DND-41 (cell line): ENCODE measurements at regions not wholly inside any gene's neighbourhood (a gene's known extent, or its start where the extent isn't known, plus 50 kb on each side); places are given as distances from the start of the nearest gene placed in this dataset.

Experiments used
- ATAC-seq: fragments of 200-7000 bp; cut with Tn5 transposase; 3 replicates; pipeline ENCODE4 v1.9.1; 2021; ENCODE audit warnings: low read depth; ENCODE audit not compliant: insufficient read depth
- DNase-seq: peaks from one replicate; pipeline ENCODE4 v3.0.0-alpha.2; 2020
- H2AFZ ChIP-seq: 2 replicates; pipeline ENCODE4 v1.6.0; 2012; ENCODE audit warnings: low read depth, low read length
- H3K27ac ChIP-seq: 2 replicates; pipeline ENCODE4 v1.5.1; 2012; ENCODE audit warnings: low read length, inconsistent platforms
- H3K27me3 ChIP-seq: fragments of 200-600 bp; sonication (generic); 2 replicates; pipeline ENCODE4 v1.6.0; 2012; ENCODE audit warnings: low read length, mild to moderate bottlenecking, inconsistent platforms; ENCODE audit not compliant: insufficient read depth, poor library complexity
- H3K36me3 ChIP-seq: 2 replicates; pipeline ENCODE4 v1.5.1; 2012; ENCODE audit warnings: low read length, inconsistent platforms; ENCODE audit not compliant: insufficient read depth
- H3K4me1 ChIP-seq: 2 replicates; pipeline ENCODE4 v1.5.1; 2012; ENCODE audit warnings: mild to moderate bottlenecking, low read length; ENCODE audit not compliant: insufficient read depth
- H3K4me2 ChIP-seq: 2 replicates; pipeline ENCODE4 v1.6.0; 2012; ENCODE audit warnings: mild to moderate bottlenecking, moderate library complexity, low read length, inconsistent platforms; ENCODE audit not compliant: insufficient read depth
- H3K4me3 ChIP-seq, 2 experiments: fragments of 200-600 bp in 1 of 2; shearing (Covaris generic) in 1 of 2; 2 replicates each; pipeline ENCODE4 v1.5.1; 2012 to 2016; ENCODE audit warnings: inconsistent platforms in 2 of 2, low read length in 2 of 2, mild to moderate bottlenecking in 2 of 2, low read depth in 1 of 2, moderate library complexity in 1 of 2
- H3K79me2 ChIP-seq: 2 replicates; pipeline ENCODE4 v1.6.0; 2012; ENCODE audit warnings: low read length, inconsistent platforms; ENCODE audit not compliant: insufficient read depth
- H3K9ac ChIP-seq: 2 replicates; pipeline ENCODE4 v1.6.0; 2012; ENCODE audit warnings: low read depth, mild to moderate bottlenecking, inconsistent platforms, low read length, moderate library complexity
- H3K9me3 ChIP-seq: 2 replicates; pipeline ENCODE4 v1.5.1; 2012; ENCODE audit warnings: low read length, moderate library complexity, mild to moderate bottlenecking, inconsistent platforms; ENCODE audit not compliant: insufficient read depth, severe bottlenecking
- H4K20me1 ChIP-seq: 2 replicates; pipeline ENCODE4 v1.6.0; 2012; ENCODE audit warnings: low read length; ENCODE audit not compliant: insufficient read depth
- CTCF ChIP-seq: IDR thresholded peaks from 2 replicates; pipeline ENCODE4 v1.5.1; 2012; ENCODE audit warnings: borderline replicate concordance, low read length, moderate library complexity, mild to moderate bottlenecking; ENCODE audit not compliant: poor library complexity, severe bottlenecking; ENCODE audit errors: extremely low read depth
- EZH2 ChIP-seq: IDR thresholded peaks from 3 replicates; pipeline ENCODE4 v1.6.1; 2012; ENCODE audit warnings: borderline replicate concordance, low read depth, mild to moderate bottlenecking, moderate library complexity, low read length, inconsistent platforms; ENCODE audit not compliant: severe bottlenecking

GRCh38 chr11:80519596-80520506, 1079.0 kb upstream of the TENM4 start:
- Histone ChIP-seq H4K20me1 (no peaks in the 10 kb centered on the region), H2AFZ (no peak overlapping the region), H3K27ac (no peak overlapping the region), H3K4me1 (no peaks in the 10 kb centered on the region), H3K79me2 (no peaks in the 10 kb centered on the region), H3K27me3 (no peaks in the 10 kb centered on the region), H3K4me3 (no peak overlapping the region), H3K9me3 (no peaks in the 10 kb centered on the region), H3K9ac (no peak overlapping the region), H3K36me3 (no peaks in the 10 kb centered on the region), H3K4me2 (no peak overlapping the region)
- no peak for DNase-seq
- ATAC-seq, result no peak
- TF ChIP-seq CTCF, result no peak
- TF ChIP-seq EZH2, result no peak

DNA sequence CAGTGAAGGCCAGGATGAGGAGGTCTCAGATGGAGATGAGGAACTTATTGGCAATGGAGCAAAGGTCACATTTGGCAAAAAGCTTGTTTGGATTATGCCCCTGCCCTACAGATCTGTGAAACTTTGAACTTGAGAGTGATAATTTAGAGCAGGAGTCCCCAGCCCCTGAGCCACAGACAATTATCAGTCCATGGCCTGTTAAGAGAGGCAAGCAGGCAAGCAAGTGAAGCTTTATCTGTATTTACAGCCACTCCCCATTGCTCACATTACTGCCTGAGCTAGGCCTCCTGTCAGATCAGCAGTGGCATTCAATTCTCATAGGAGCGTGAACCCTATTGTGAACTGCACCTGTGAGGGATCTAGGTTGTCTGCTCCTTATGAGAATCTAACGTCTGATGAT, 1076.9 kb upstream of the TENM4 start:
- Histone ChIP-seq H4K20me1 (no peaks in the 10 kb centered on the region), H3K4me1 (no peaks in the 10 kb centered on the region), H3K9ac (no peak overlapping the region), H3K27me3 (no peaks in the 10 kb centered on the region), H3K4me3 (no peak overlapping the region), H3K27ac (no peak overlapping the region), H3K79me2 (no peaks in the 10 kb centered on the region), H2AFZ (no peak overlapping the region), H3K9me3 (no peaks in the 10 kb centered on the region), H3K36me3 (no peaks in the 10 kb centered on the region), H3K4me2 (no peak overlapping the region)
- no peak for ATAC-seq
- no peak for TF ChIP-seq EZH2
- no peak for TF ChIP-seq CTCF
- DNase-seq, result no peak

GRCh38 chr11:80515097-80515496, 1074.3 kb upstream of the TENM4 start:
- Histone ChIP-seq H3K27ac (no peak overlapping the region), H3K4me2 (no peak overlapping the region), H2AFZ (no peak overlapping the region), H3K36me3 (no peaks in the 10 kb centered on the region), H3K4me1 (no peaks in the 10 kb centered on the region), H3K79me2 (no peaks in the 10 kb centered on the region), H3K4me3 (no peak overlapping the region), H3K9ac (no peak overlapping the region), H4K20me1 (no peaks in the 10 kb centered on the region), H3K27me3 (no peaks in the 10 kb centered on the region), H3K9me3 (no peaks in the 10 kb centered on the region)
- DNase-seq, result no peak
- TF ChIP-seq EZH2 (no peak), CTCF (no peak)
- ATAC-seq, result no peak
